HEK293 (cell line): ENCODE measurements at regions not wholly inside any gene's neighbourhood (a gene's known extent, or its start where the extent isn't known, plus 50 kb on each side); places are given as distances from the start of the nearest gene placed in this dataset.
A peak's percentile ranks its signal among the peaks of the same experiment; 100 is the strongest.

Experiments
- CTCF ChIA-PET: fragments of 350-600 bp; formaldehyde crosslinking; extraction: SDS; loops from one replicate; lab custom pipeline; 2021; ENCODE audit warnings: antibody characterized with exemption; lab: Yijun Ruan, JAX
- POLR2A ChIA-PET: fragments of 300-600 bp; formaldehyde crosslinking; extraction: SDS; loops from one replicate; lab custom pipeline; 2020; ENCODE audit warnings: antibody characterized with exemption, inconsistent platforms; lab: Yijun Ruan, JAX
- H3K27ac ChIP-seq: fragments of 200-500 bp; sonication (Bioruptor generic); 2 replicates; pipeline ENCODE4 v1.5.1; 2014; ENCODE audit warnings: low read depth, low read length, control low read depth, inconsistent platforms; ENCODE audit errors: extremely low read depth
- H3K36me3 ChIP-seq, 2 experiments: fragments of 200-500 bp in 1 of 2; sonication (Bioruptor generic) in 1 of 2; 1 replicate in 1 of 2; 2 replicates in 1 of 2; pipeline ENCODE4 v1.5.1; 2014 to 2017; ENCODE audit warnings: inconsistent platforms in 2 of 2, low read length in 2 of 2; ENCODE audit not compliant: control insufficient read depth in 2 of 2, insufficient read depth in 1 of 2
- H3K4me1 ChIP-seq: fragments of 200-500 bp; sonication (Bioruptor generic); 2 replicates; pipeline ENCODE4 v1.5.1; 2014; ENCODE audit warnings: mild to moderate bottlenecking, low read length, inconsistent platforms; ENCODE audit not compliant: control insufficient read depth, insufficient read depth
- H3K4me3 ChIP-seq: 2 replicates; pipeline ENCODE4 v1.5.1; 2011; ENCODE audit warnings: low read depth, mild to moderate bottlenecking, control low read depth, low read length, moderate library complexity
- H3K9me3 ChIP-seq: fragments of 200-500 bp; sonication (Bioruptor generic); 2 replicates; pipeline ENCODE4 v1.5.1; 2014; ENCODE audit warnings: low read depth, low read length, inconsistent platforms; ENCODE audit not compliant: control insufficient read depth, insufficient read depth
- GLIS2 ChIP-seq: fragments of 450-650 bp; formaldehyde crosslinking; IDR thresholded peaks from 2 replicates; pipeline ENCODE4 v1.5.1; 2016; ENCODE audit warnings: missing biosample characterization, missing genetic modification characterization
- REPIN1 ChIP-seq: fragments of 450-650 bp; formaldehyde crosslinking; IDR thresholded peaks from 2 replicates; pipeline ENCODE4 v1.5.1; 2017; ENCODE audit warnings: missing biosample characterization, missing genetic modification characterization, low read depth
- SP7 ChIP-seq: fragments of 450-650 bp; formaldehyde crosslinking; IDR thresholded peaks from 2 replicates; pipeline ENCODE4 v1.5.1; 2016; ENCODE audit warnings: missing biosample characterization, missing genetic modification characterization
- TCF7L2 ChIP-seq: IDR thresholded peaks from 2 replicates; pipeline ENCODE4 v1.6.1; 2011; ENCODE audit warnings: low read depth, mild to moderate bottlenecking, inconsistent platforms, low read length, moderate library complexity, borderline replicate concordance
- ZNF132 ChIP-seq: fragments of 450-650 bp; formaldehyde crosslinking; IDR thresholded peaks from 2 replicates; pipeline ENCODE4 v1.5.1; 2017; ENCODE audit warnings: missing biosample characterization, missing genetic modification characterization, borderline replicate concordance
- ZNF138 ChIP-seq: fragments of 450-650 bp; formaldehyde crosslinking; IDR thresholded peaks from 2 replicates; pipeline ENCODE4 v1.5.1; 2016; ENCODE audit warnings: missing biosample characterization, missing genetic modification characterization, borderline replicate concordance
- ZNF140 ChIP-seq: fragments of 450-650 bp; formaldehyde crosslinking; IDR thresholded peaks from 2 replicates; pipeline ENCODE4 v1.5.1; 2016; ENCODE audit warnings: missing biosample characterization, missing genetic modification characterization
- ZNF155 ChIP-seq: fragments of 450-650 bp; formaldehyde crosslinking; IDR thresholded peaks from 2 replicates; pipeline ENCODE4 v1.5.1; 2016; ENCODE audit warnings: missing biosample characterization, missing genetic modification characterization
- ZNF157 ChIP-seq: fragments of 450-650 bp; formaldehyde crosslinking; IDR thresholded peaks from 2 replicates; pipeline ENCODE4 v1.5.1; 2016; ENCODE audit warnings: missing biosample characterization, missing genetic modification characterization
- ZNF184 ChIP-seq: fragments of 450-650 bp; IDR thresholded peaks from 2 replicates; pipeline ENCODE4 v1.5.1; 2018; ENCODE audit warnings: missing biosample characterization, mild to moderate bottlenecking, missing genetic modification characterization
- ZNF211 ChIP-seq: fragments of 450-650 bp; formaldehyde crosslinking; IDR thresholded peaks from 2 replicates; pipeline ENCODE4 v1.5.1; 2016; ENCODE audit warnings: low read depth, missing biosample characterization, missing genetic modification characterization
- ZNF23 ChIP-seq: fragments of 450-650 bp; formaldehyde crosslinking; IDR thresholded peaks from 2 replicates; pipeline ENCODE4 v1.5.1; 2016; ENCODE audit warnings: missing biosample characterization, missing genetic modification characterization, borderline replicate concordance
- ZNF274 ChIP-seq, 2 experiments: fragments of 200-500 bp in 1 of 2; fragments of 450-650 bp in 1 of 2; sonication (Bioruptor generic) in 1 of 2; formaldehyde crosslinking in 1 of 2; IDR thresholded peaks; 2 replicates each; pipeline versions ENCODE4 v1.5.1 to v1.6.1; 2014 to 2016; ENCODE audit warnings: borderline replicate concordance in 1 of 2, inconsistent platforms in 1 of 2, low read length in 1 of 2, missing biosample characterization in 1 of 2, missing genetic modification characterization in 1 of 2
- ZNF302 ChIP-seq: fragments of 450-650 bp; formaldehyde crosslinking; IDR thresholded peaks from 2 replicates; pipeline ENCODE4 v1.5.1; 2016; ENCODE audit warnings: missing biosample characterization, missing genetic modification characterization, low read depth
- ZNF324 ChIP-seq: fragments of 450-650 bp; formaldehyde crosslinking; IDR thresholded peaks from 2 replicates; pipeline ENCODE4 v1.5.1; 2016; ENCODE audit warnings: missing biosample characterization, missing genetic modification characterization
- ZNF335 ChIP-seq: fragments of 450-650 bp; formaldehyde crosslinking; conservative IDR thresholded peaks from 2 replicates; pipeline ENCODE4 v1.5.1; 2016; ENCODE audit warnings: missing biosample characterization, missing genetic modification characterization
- ZNF341 ChIP-seq: fragments of 450-650 bp; formaldehyde crosslinking; IDR thresholded peaks from 2 replicates; pipeline ENCODE4; 2016; ENCODE audit warnings: low read depth, missing biosample characterization, missing genetic modification characterization
- ZNF404 ChIP-seq: fragments of 450-650 bp; formaldehyde crosslinking; IDR thresholded peaks from 2 replicates; pipeline ENCODE4 v1.5.1; 2017; ENCODE audit warnings: missing biosample characterization, missing genetic modification characterization
- ZNF416 ChIP-seq: fragments of 450-650 bp; formaldehyde crosslinking; IDR thresholded peaks from 2 replicates; pipeline ENCODE4 v1.5.1; 2016; ENCODE audit warnings: missing biosample characterization, missing genetic modification characterization
- ZNF514 ChIP-seq: fragments of 450-650 bp; formaldehyde crosslinking; IDR thresholded peaks from 2 replicates; pipeline ENCODE4 v1.5.1; 2016; ENCODE audit warnings: missing biosample characterization, missing genetic modification characterization
- ZNF621 ChIP-seq: fragments of 450-650 bp; formaldehyde crosslinking; IDR thresholded peaks from 2 replicates; pipeline ENCODE4 v1.5.1; 2017; ENCODE audit warnings: missing biosample characterization, missing genetic modification characterization
- ZNF629 ChIP-seq: fragments of 450-650 bp; formaldehyde crosslinking; IDR thresholded peaks from 2 replicates; pipeline ENCODE4 v1.5.1; 2017; ENCODE audit warnings: missing biosample characterization, missing genetic modification characterization
- ZNF701 ChIP-seq: fragments of 450-650 bp; formaldehyde crosslinking; IDR thresholded peaks from 2 replicates; pipeline ENCODE4 v1.5.1; 2016; ENCODE audit warnings: missing biosample characterization, missing genetic modification characterization
- ZNF843 ChIP-seq: fragments of 450-650 bp; formaldehyde crosslinking; IDR thresholded peaks from 2 replicates; pipeline ENCODE4 v1.5.1; 2016; ENCODE audit warnings: missing biosample characterization, missing genetic modification characterization
- ZXDB ChIP-seq: fragments of 450-650 bp; formaldehyde crosslinking; IDR thresholded peaks from 2 replicates; pipeline ENCODE4 v1.5.1; 2016; ENCODE audit warnings: missing biosample characterization, missing genetic modification characterization
- TF ChIP-seq, protein P1 (sequence below): fragments of 450-650 bp; formaldehyde crosslinking; IDR thresholded peaks from 2 replicates; pipeline ENCODE4 v1.5.1; 2016; ENCODE audit warnings: missing biosample characterization, missing genetic modification characterization, low read depth
- TF ChIP-seq, protein P2 (sequence below): fragments of 450-650 bp; formaldehyde crosslinking; IDR thresholded peaks from 2 replicates; pipeline ENCODE4 v1.5.1; 2016; ENCODE audit warnings: missing biosample characterization, missing genetic modification characterization
- TF ChIP-seq, protein P3 (sequence below): fragments of 450-650 bp; formaldehyde crosslinking; IDR thresholded peaks from 2 replicates; pipeline ENCODE4 v1.5.1; 2016; ENCODE audit warnings: missing biosample characterization, missing genetic modification characterization
- TF ChIP-seq, protein P4 (sequence below): fragments of 450-650 bp; formaldehyde crosslinking; IDR thresholded peaks from 2 replicates; pipeline ENCODE4 v1.5.1; 2017; ENCODE audit warnings: missing biosample characterization, missing genetic modification characterization

DNA sequence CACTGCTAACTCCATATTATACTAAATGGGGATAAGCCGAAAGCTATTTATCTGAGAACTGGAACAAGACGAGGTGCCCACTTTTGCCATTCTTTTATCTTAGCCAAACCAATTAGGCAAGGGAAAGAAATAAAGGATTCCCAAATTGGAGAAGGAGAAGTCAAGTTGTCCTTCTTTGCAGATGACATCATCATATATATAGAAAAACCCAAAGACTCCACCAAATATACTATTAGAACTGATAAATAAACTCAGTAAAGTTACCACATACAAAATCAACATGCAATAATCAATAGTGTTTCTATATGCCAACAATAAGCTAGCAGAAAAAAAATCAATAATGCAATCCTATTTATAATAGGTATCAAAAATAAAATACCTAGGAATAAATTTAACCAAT, 570.3 kb upstream of the EPHA7 start:
- no peak for TF ChIP-seq ZNF211 (tag by site-specific recombination)
- TF ChIP-seq, protein P1, sequence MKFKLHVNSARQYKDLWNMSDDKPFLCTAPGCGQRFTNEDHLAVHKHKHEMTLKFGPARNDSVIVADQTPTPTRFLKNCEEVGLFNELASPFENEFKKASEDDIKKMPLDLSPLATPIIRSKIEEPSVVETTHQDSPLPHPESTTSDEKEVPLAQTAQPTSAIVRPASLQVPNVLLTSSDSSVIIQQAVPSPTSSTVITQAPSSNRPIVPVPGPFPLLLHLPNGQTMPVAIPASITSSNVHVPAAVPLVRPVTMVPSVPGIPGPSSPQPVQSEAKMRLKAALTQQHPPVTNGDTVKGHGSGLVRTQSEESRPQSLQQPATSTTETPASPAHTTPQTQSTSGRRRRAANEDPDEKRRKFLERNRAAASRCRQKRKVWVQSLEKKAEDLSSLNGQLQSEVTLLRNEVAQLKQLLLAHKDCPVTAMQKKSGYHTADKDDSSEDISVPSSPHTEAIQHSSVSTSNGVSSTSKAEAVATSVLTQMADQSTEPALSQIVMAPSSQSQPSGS (tag by site-specific recombination), result peak; percentile 70
- H3K27ac ChIP-seq, result no peak overlapping the region
- no peaks in the 10 kb centered on the region for H3K9me3 ChIP-seq
- CTCF ChIA-PET, result interaction anchor here (0.5 kb wide), 1 partner anchor 132 kb away, joined by 3 read pairs; no protein-coding TSS in a partner anchor
- POLR2A ChIA-PET, result no interaction called here
- no peak overlapping the region for H3K4me3 ChIP-seq
- H3K36me3 ChIP-seq, result no peaks in the 10 kb centered on the region
- H3K4me1 ChIP-seq, result no peaks in the 10 kb centered on the region

DNA sequence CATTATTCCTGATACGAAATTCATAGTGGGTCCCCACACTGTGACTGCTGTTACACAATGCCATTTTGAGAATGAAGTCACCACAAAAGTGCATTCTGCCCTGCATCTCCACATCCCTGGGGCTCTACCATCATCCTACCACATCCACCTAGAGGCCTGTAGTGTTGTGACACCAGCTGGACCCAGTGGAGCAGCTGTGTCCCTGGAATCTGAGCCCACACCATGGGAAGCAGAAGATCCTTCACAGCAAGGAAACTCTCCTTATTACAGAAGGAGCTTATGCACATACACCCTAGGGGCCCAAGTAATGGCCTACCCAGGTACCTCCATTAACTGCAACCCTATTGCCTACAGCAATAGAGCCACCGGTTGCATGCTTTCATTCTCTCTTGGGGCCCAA, 566.6 kb upstream of the EPHA7 start:
- TF ChIP-seq REPIN1 (no peak), ZNF274 (IDR thresholded peaks at IDR 0.05; ENCODE audit: low read length) (no peak), ZNF274 (tag by site-specific recombination; IDR thresholded peaks at IDR 0.05; ENCODE audit: borderline replicate concordance) (no peak), ZNF621 (tag by site-specific recombination) (no peak), ZNF629 (no peak), ZNF324 (tag by site-specific recombination) (no peak), ZNF23 (tag by site-specific recombination) (no peak), TCF7L2 (no peak), SP7 (tag by site-specific recombination) (no peak), ZNF341 (no peak), ZNF404 (tag by site-specific recombination) (no peak), ZNF514 (tag by site-specific recombination) (no peak), ZNF140 (tag by site-specific recombination) (no peak), ZNF157 (tag by site-specific recombination) (no peak), ZNF132 (tag by site-specific recombination) (no peak), ZNF138 (tag by site-specific recombination) (no peak), ZNF335 (no peak), ZXDB (tag by site-specific recombination) (no peak)
- Histone ChIP-seq H3K27ac (no peak overlapping the region), H3K9me3 (no peaks in the 10 kb centered on the region), H3K36me3 (no peaks in the 10 kb centered on the region), H3K4me3 (no peak overlapping the region), H3K4me1 (no peaks in the 10 kb centered on the region)
- ChIA-PET POLR2A (no interaction called here), CTCF (no interaction called here)

DNA sequence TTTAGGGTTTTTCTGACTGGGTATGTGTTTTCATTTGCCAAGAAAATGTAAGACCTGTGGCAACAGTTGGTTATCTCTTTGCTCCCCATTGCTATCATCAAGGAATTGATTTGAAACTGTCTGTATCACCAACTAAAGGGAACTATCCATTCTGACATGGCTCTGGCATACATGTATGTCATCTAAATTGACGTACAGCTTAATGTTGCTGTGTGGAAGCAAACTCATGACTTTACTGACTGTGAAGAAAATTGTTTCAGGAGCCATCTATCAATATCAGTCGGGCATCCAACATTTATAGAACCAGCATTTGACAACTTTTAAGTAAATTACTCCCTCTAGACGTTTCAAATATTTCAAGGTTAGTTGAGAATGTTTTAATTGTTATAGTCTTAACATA, 555.8 kb upstream of the EPHA7 start:
- H3K9me3 ChIP-seq, result no peaks in the 10 kb centered on the region
- no peak overlapping the region for H3K4me3 ChIP-seq
- ChIA-PET CTCF (no interaction called here), POLR2A (no interaction called here)
- no peak overlapping the region for H3K27ac ChIP-seq
- H3K36me3 ChIP-seq, result no peaks in the 10 kb centered on the region
- no peaks in the 10 kb centered on the region for H3K4me1 ChIP-seq
- TF ChIP-seq ZNF701 (tag by site-specific recombination) (no peak), ZNF335 (no peak), GLIS2 (tag by site-specific recombination) (no peak), ZNF416 (tag by site-specific recombination) (no peak), ZNF843 (tag by site-specific recombination) (no peak), ZNF23 (tag by site-specific recombination) (no peak), ZNF184 (tag by site-specific recombination) (no peak), ZNF155 (tag by site-specific recombination) (no peak), ZNF302 (tag by site-specific recombination) (no peak), SP7 (tag by site-specific recombination) (no peak)
- TF ChIP-seq, protein P2, sequence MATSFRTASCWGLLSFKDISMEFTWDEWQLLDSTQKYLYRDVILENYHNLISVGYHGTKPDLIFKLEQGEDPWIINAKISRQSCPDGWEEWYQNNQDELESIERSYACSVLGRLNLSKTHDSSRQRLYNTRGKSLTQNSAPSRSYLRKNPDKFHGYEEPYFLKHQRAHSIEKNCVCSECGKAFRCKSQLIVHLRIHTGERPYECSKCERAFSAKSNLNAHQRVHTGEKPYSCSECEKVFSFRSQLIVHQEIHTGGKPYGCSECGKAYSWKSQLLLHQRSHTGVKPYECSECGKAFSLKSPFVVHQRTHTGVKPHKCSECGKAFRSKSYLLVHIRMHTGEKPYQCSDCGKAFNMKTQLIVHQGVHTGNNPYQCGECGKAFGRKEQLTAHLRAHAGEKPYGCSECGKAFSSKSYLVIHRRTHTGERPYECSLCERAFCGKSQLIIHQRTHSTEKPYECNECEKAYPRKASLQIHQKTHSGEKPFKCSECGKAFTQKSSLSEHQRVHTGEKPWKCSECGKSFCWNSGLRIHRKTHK (tag by site-specific recombination), result no peak
- TF ChIP-seq, protein P3, sequence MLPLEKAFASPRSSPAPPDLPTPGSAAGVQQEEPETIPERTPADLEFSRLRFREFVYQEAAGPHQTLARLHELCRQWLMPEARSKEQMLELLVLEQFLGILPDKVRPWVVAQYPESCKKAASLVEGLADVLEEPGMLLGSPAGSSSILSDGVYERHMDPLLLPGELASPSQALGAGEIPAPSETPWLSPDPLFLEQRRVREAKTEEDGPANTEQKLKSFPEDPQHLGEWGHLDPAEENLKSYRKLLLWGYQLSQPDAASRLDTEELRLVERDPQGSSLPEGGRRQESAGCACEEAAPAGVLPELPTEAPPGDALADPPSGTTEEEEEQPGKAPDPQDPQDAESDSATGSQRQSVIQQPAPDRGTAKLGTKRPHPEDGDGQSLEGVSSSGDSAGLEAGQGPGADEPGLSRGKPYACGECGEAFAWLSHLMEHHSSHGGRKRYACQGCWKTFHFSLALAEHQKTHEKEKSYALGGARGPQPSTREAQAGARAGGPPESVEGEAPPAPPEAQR, result no peak
- TF ChIP-seq, protein P4, sequence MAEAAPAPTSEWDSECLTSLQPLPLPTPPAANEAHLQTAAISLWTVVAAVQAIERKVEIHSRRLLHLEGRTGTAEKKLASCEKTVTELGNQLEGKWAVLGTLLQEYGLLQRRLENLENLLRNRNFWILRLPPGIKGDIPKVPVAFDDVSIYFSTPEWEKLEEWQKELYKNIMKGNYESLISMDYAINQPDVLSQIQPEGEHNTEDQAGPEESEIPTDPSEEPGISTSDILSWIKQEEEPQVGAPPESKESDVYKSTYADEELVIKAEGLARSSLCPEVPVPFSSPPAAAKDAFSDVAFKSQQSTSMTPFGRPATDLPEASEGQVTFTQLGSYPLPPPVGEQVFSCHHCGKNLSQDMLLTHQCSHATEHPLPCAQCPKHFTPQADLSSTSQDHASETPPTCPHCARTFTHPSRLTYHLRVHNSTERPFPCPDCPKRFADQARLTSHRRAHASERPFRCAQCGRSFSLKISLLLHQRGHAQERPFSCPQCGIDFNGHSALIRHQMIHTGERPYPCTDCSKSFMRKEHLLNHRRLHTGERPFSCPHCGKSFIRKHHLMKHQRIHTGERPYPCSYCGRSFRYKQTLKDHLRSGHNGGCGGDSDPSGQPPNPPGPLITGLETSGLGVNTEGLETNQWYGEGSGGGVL (tag by site-specific recombination), result no peak
